Parathyroid adenoma (tissue), 2 donors: ENCODE measurements at regions not wholly inside any gene's neighbourhood (a gene's known extent, or its start where the extent isn't known, plus 50 kb on each side); places are given as distances from the start of the nearest gene placed in this dataset.

Source experiments
- H2AFZ ChIP-seq: fragments of 300-600 bp; sonication (generic); one replicate; pipeline ENCODE4 v1.7.0; 2017; ENCODE audit warnings: antibody characterized with exemption, mild to moderate bottlenecking
- H3K27ac ChIP-seq: fragments of 300-600 bp; sonication (generic); one replicate; pipeline ENCODE4 v1.7.0; 2017
- H3K27me3 ChIP-seq: fragments of 300-600 bp; sonication (generic); one replicate; pipeline ENCODE4 v1.7.0; 2017; ENCODE audit warnings: low read length; ENCODE audit not compliant: control insufficient read depth, insufficient read depth
- H3K36me3 ChIP-seq: fragments of 300-600 bp; sonication (generic); one replicate; pipeline ENCODE4 v1.7.0; 2017; ENCODE audit warnings: low read length; ENCODE audit not compliant: control insufficient read depth, insufficient read depth
- H3K4me1 ChIP-seq: fragments of 300-600 bp; sonication (generic); one replicate; pipeline ENCODE4 v1.7.0; 2017; ENCODE audit warnings: control low read depth
- H3K4me2 ChIP-seq: fragments of 300-600 bp; sonication (generic); one replicate; pipeline ENCODE4 v1.7.0; 2017; ENCODE audit warnings: low read length
- H3K4me3 ChIP-seq: fragments of 300-600 bp; sonication (generic); one replicate; pipeline ENCODE4 v1.7.0; 2017; ENCODE audit warnings: low read depth, low read length
- H3K79me2 ChIP-seq: fragments of 300-600 bp; sonication (generic); one replicate; pipeline ENCODE4 v1.7.0; 2017; ENCODE audit warnings: control low read depth
- H3K9ac ChIP-seq: fragments of 300-600 bp; sonication (generic); one replicate; pipeline ENCODE4 v1.7.0; 2017; ENCODE audit warnings: mild to moderate bottlenecking
- H3K9me3 ChIP-seq: fragments of 300-600 bp; sonication (generic); one replicate; pipeline ENCODE4 v1.7.0; 2017; ENCODE audit warnings: low read length; ENCODE audit not compliant: control insufficient read depth
- TF ChIP-seq, protein P1 (sequence below): fragments of 300-600 bp; sonication (generic); IDR thresholded peaks from one replicate; pipeline ENCODE4 v1.7.0; 2017; ENCODE audit warnings: antibody characterized with exemption, mild to moderate bottlenecking
- donor health status: primary hyperparathyroidism.

GRCh38 chr1:87757676-87758075, 429.0 kb downstream of the LMO4 start:
- H3K4me1 ChIP-seq: no peaks in the 10 kb centered on the region
- TF ChIP-seq, protein P1, sequence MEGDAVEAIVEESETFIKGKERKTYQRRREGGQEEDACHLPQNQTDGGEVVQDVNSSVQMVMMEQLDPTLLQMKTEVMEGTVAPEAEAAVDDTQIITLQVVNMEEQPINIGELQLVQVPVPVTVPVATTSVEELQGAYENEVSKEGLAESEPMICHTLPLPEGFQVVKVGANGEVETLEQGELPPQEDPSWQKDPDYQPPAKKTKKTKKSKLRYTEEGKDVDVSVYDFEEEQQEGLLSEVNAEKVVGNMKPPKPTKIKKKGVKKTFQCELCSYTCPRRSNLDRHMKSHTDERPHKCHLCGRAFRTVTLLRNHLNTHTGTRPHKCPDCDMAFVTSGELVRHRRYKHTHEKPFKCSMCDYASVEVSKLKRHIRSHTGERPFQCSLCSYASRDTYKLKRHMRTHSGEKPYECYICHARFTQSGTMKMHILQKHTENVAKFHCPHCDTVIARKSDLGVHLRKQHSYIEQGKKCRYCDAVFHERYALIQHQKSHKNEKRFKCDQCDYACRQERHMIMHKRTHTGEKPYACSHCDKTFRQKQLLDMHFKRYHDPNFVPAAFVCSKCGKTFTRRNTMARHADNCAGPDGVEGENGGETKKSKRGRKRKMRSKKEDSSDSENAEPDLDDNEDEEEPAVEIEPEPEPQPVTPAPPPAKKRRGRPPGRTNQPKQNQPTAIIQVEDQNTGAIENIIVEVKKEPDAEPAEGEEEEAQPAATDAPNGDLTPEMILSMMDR: no peak

DNA sequence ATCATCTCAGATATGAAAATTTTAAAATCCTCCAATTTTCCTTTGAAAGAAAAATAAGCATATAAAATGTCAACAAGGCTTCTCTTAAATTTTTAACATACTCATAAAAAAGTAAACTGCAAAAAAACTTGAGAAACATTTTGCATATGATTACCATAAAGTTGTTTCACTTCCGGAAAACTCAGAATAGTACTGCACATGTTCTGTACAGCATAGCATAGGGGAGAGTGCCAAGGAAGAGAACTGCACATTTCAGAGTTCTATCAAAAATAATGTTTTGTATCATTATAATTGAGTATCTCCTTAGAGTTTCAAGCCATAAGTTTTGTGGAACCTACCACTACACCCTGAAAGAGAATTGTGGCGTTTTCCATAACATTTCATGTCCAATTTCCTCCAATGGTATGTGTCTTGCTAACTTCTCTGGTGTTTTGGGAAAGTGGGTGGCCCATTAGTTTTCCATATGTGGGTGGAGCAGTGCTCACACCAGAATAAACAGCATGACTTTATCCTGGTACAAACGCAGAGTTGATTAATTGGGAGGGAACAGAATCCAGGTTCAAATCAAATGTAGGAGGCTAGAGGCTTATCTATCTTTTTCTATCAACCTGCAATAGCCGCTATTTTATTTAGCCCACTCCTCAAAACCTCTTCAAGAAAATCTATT, 430.9 kb downstream of the LMO4 start:
- no peak overlapping the region for H3K4me3 ChIP-seq
- H3K27ac ChIP-seq: no peak overlapping the region
- TF ChIP-seq, protein P1: no peak
- H3K9me3 ChIP-seq: no peaks in the 10 kb centered on the region
- H3K79me2 ChIP-seq: no peaks in the 10 kb centered on the region
- H2AFZ ChIP-seq: no peak overlapping the region
- no peak overlapping the region for H3K9ac ChIP-seq
- H3K4me1 ChIP-seq: no peaks in the 10 kb centered on the region
- H3K27me3 ChIP-seq: no peaks in the 10 kb centered on the region
- H3K36me3 ChIP-seq: no peaks in the 10 kb centered on the region
- H3K4me2 ChIP-seq: no peak overlapping the region

More at GRCh38 chr1:87757676-87758075, 429.0 kb downstream of the LMO4 start:
- Histone ChIP-seq H2AFZ (no peak overlapping the region), H3K36me3 (no peaks in the 10 kb centered on the region), H3K9ac (no peak overlapping the region), H3K27ac (no peak overlapping the region), H3K4me2 (no peak overlapping the region), H3K27me3 (no peaks in the 10 kb centered on the region), H3K4me3 (no peak overlapping the region), H3K79me2 (no peaks in the 10 kb centered on the region), H3K9me3 (no peaks in the 10 kb centered on the region)

DNA sequence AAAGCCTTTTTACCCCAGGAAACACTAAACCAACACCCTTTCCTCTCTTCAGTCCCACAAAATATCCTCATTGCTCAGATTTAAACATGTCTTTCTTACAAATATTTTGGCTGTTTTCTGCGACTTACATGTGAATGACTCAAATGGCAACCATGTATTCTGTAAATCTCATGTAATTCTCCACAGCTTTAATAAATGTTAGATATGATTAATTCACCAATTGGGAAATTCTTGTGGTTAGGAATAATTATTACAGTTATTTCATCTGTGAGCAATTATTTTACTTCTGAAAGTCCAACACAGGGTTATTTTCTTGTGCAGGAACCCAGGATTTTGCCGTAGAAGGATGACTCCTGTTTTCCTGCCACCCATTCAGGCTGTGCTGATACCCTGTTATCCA, 431.5 kb downstream of the LMO4 start:
- no peaks in the 10 kb centered on the region for H3K36me3 ChIP-seq
- H3K27ac ChIP-seq: no peak overlapping the region
- no peak overlapping the region for H3K4me2 ChIP-seq
- no peak overlapping the region for H3K4me3 ChIP-seq
- no peaks in the 10 kb centered on the region for H3K4me1 ChIP-seq
- H3K9me3 ChIP-seq: no peaks in the 10 kb centered on the region
- no peaks in the 10 kb centered on the region for H3K27me3 ChIP-seq
- TF ChIP-seq, protein P1: no peak
- H2AFZ ChIP-seq: no peak overlapping the region
- H3K9ac ChIP-seq: no peak overlapping the region
- no peaks in the 10 kb centered on the region for H3K79me2 ChIP-seq

GRCh38 chr1:87760654-87761053, 432.0 kb downstream of the LMO4 start:
- Histone ChIP-seq H3K4me1 (no peaks in the 10 kb centered on the region), H3K9me3 (no peaks in the 10 kb centered on the region), H3K4me2 (no peak overlapping the region), H3K9ac (no peak overlapping the region), H3K36me3 (no peaks in the 10 kb centered on the region), H3K79me2 (no peaks in the 10 kb centered on the region), H3K27ac (no peak overlapping the region), H2AFZ (no peak overlapping the region), H3K27me3 (no peaks in the 10 kb centered on the region), H3K4me3 (no peak overlapping the region)
- TF ChIP-seq, protein P1: no peak

DNA sequence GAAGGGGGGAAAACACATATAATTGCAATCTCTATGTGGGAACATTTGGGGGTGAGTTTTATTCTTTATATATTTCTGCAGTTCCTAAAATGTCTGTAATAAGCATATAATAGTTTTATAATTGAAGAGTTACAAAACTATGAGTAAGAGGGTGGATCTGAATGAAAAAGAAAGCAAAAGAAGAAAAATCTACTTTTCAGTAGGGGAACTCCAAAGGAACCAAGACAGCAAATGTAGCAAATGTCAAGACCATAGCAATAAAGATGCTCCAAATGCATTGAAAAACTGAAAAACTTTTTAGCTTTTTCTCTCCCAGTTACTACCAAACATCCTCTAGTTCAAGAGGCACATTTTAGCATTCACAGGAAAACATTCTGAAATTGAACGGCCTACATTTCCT, 434.8 kb downstream of the LMO4 start:
- H3K4me1 ChIP-seq: no peaks in the 10 kb centered on the region
- no peak overlapping the region for H3K4me2 ChIP-seq
- H3K9me3 ChIP-seq: no peaks in the 10 kb centered on the region
- no peak overlapping the region for H3K27ac ChIP-seq
- no peaks in the 10 kb centered on the region for H3K27me3 ChIP-seq
- H3K4me3 ChIP-seq: no peak overlapping the region
- H3K36me3 ChIP-seq: no peaks in the 10 kb centered on the region
- TF ChIP-seq, protein P1: no peak
- H2AFZ ChIP-seq: no peak overlapping the region
- no peaks in the 10 kb centered on the region for H3K79me2 ChIP-seq
- no peak overlapping the region for H3K9ac ChIP-seq
